Prostate gland (tissue), 2 donors: ENCODE measurements at regions not wholly inside any gene's neighbourhood (a gene's known extent, or its start where the extent isn't known, plus 50 kb on each side); places are given as distances from the start of the nearest gene placed in this dataset.

Experiments used
- POLR2A ChIP-seq: fragments of 450-650 bp; IDR thresholded peaks from one replicate; pipeline ENCODE4 v1.6.1; 2016; ENCODE audit warnings: antibody characterized with exemption, mild to moderate bottlenecking
- POLR2AphosphoS5 ChIP-seq: sonication (generic); formaldehyde crosslinking; IDR thresholded peaks from one replicate; pipeline ENCODE4 v1.6.1; 2017; ENCODE audit warnings: antibody characterized with exemption
- TF ChIP-seq, protein P1 (sequence below), 4 experiments: fragments of 200-600 bp in 2 of 4; fragments of 450-650 bp in 2 of 4; sonication (generic) in 2 of 4; IDR thresholded peaks; 1 replicate in 3 of 4; 2 replicates in 1 of 4; pipeline ENCODE4 v1.5.1; 2016 to 2019; ENCODE audit warnings: antibody characterized with exemption in 4 of 4, mild to moderate bottlenecking in 2 of 4, moderate library complexity in 2 of 4

DNA sequence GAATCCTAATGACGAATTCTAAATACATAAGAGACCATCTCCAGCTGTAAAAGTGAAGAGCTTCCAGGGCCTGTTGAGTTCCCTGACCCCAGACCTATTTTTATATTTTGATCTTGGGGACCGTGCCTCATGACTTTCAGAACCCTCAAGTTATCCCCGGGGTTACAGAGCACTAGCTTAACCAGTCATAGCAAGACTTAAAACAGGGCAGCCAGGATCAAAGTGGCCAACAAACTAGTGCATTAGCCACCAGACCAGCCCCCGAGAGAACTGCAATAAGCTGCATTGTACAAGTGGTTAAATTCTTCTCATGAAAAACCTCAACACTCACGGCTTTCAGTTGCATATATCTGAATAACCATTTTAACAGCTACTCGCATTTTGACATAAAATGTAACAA is 183.0 kb downstream of the BARHL2 start:
- TF ChIP-seq, protein P1, sequence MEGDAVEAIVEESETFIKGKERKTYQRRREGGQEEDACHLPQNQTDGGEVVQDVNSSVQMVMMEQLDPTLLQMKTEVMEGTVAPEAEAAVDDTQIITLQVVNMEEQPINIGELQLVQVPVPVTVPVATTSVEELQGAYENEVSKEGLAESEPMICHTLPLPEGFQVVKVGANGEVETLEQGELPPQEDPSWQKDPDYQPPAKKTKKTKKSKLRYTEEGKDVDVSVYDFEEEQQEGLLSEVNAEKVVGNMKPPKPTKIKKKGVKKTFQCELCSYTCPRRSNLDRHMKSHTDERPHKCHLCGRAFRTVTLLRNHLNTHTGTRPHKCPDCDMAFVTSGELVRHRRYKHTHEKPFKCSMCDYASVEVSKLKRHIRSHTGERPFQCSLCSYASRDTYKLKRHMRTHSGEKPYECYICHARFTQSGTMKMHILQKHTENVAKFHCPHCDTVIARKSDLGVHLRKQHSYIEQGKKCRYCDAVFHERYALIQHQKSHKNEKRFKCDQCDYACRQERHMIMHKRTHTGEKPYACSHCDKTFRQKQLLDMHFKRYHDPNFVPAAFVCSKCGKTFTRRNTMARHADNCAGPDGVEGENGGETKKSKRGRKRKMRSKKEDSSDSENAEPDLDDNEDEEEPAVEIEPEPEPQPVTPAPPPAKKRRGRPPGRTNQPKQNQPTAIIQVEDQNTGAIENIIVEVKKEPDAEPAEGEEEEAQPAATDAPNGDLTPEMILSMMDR (IDR thresholded peaks at IDR 0.05) = no peak
- TF ChIP-seq POLR2A = no peak
- no peak for TF ChIP-seq POLR2AphosphoS5
